ENCODE measurements at regions not wholly inside any gene's neighbourhood (a gene's known extent, or its start where the extent isn't known, plus 50 kb on each side); places are given as distances from the start of the nearest gene placed in this dataset.

GRCh38 chr14:101078892-101079221, 175.3 kb upstream of the RTL1 start:
- no peak overlapping the region for H3K27ac ChIP-seq
- TF ChIP-seq, protein P1, sequence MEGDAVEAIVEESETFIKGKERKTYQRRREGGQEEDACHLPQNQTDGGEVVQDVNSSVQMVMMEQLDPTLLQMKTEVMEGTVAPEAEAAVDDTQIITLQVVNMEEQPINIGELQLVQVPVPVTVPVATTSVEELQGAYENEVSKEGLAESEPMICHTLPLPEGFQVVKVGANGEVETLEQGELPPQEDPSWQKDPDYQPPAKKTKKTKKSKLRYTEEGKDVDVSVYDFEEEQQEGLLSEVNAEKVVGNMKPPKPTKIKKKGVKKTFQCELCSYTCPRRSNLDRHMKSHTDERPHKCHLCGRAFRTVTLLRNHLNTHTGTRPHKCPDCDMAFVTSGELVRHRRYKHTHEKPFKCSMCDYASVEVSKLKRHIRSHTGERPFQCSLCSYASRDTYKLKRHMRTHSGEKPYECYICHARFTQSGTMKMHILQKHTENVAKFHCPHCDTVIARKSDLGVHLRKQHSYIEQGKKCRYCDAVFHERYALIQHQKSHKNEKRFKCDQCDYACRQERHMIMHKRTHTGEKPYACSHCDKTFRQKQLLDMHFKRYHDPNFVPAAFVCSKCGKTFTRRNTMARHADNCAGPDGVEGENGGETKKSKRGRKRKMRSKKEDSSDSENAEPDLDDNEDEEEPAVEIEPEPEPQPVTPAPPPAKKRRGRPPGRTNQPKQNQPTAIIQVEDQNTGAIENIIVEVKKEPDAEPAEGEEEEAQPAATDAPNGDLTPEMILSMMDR (conservative IDR thresholded peaks at IDR 0.05), result no peak
- TF ChIP-seq ZFX (IDR thresholded peaks at IDR 0.05), result no peak

DNA sequence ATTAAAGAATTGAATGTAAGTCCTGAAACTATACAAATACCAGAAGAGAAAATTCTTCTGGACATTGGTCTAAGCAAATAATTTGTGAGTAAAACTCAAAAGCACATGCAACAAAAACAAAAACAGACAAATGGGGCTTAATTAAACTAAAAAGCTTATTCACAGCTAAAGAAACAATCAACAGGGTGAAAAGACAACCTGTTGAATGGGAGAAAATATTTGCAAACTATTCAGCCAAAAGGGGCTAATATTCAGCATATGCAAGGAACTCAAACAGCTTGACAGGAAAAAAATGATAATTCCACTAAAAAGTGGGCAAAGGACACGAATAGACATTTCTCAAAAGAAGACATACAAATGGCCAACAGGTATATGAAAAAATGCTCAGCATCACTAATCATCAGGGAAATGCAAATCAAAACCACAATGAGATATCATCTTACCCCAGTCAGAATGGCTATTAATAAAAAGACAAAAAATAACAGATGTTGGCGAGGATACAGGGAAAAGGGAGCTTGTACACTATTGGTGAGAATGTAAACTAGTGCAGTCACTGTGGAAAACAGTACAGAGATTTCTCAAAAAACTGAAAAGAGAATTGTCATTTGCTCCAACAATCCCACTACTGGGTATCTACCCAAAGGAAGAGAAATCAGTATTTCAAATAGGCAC, 177.5 kb upstream of the RTL1 start:
- H3K27ac ChIP-seq, result no peak overlapping the region
- TF ChIP-seq, protein P1 (conservative IDR thresholded peaks at IDR 0.05), result no peak
- TF ChIP-seq ZFX (IDR thresholded peaks at IDR 0.05), result no peak

GRCh38 chr14:101082036-101082435, 178.5 kb upstream of the RTL1 start:
- no peak overlapping the region for H3K27ac ChIP-seq
- TF ChIP-seq, protein P1 (conservative IDR thresholded peaks at IDR 0.05), result no peak
- no peak for TF ChIP-seq ZFX (IDR thresholded peaks at IDR 0.05)

DNA sequence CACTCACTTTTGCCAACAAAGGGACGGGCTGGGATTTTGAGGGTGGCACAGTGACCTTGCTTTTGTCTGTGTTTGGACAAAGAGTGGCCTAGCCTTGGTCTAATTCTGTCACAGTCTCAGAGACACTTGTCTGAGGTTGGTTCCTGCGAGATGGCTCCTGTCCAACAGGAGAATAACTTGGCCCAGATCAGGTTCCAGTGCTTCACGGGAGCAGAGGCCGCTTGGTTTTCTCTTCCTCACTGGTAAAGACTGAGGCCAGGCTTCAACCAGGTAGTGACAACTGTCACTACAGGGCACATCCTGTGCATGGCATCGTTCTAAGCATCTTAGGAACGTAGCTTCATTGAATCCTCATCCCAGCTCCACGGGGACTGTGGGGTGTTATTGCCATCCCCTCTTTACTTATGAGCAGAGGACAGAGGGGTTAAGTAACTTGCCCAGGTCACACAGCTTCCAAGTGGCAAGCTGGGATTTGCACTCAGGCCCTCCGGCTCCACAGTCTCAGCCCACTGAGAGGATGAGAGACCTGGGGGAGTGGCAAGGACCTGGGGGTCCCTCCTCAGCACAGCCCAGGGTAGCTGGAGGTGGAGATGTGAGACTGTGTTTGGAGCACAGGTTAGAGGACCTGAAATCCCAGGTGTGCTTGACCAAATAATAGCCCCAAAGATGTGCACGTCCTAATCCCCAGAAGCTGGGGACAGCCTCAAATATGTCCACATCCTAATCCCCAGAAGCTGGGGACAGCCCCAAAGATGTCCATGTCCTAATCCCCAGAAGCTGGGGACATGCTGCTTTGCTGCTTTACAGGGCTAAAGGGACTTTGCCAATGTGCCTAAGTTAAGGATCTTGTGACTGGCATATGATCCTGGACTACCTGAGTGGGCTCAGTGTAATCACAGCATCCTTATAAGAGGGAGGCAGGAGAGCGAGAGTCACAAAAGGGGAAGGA, 179.2 kb upstream of the RTL1 start:
- no peak for TF ChIP-seq ZFX (IDR thresholded peaks at IDR 0.05)
- TF ChIP-seq, protein P1 (conservative IDR thresholded peaks at IDR 0.05), result no peak
- no peak overlapping the region for H3K27ac ChIP-seq

DNA sequence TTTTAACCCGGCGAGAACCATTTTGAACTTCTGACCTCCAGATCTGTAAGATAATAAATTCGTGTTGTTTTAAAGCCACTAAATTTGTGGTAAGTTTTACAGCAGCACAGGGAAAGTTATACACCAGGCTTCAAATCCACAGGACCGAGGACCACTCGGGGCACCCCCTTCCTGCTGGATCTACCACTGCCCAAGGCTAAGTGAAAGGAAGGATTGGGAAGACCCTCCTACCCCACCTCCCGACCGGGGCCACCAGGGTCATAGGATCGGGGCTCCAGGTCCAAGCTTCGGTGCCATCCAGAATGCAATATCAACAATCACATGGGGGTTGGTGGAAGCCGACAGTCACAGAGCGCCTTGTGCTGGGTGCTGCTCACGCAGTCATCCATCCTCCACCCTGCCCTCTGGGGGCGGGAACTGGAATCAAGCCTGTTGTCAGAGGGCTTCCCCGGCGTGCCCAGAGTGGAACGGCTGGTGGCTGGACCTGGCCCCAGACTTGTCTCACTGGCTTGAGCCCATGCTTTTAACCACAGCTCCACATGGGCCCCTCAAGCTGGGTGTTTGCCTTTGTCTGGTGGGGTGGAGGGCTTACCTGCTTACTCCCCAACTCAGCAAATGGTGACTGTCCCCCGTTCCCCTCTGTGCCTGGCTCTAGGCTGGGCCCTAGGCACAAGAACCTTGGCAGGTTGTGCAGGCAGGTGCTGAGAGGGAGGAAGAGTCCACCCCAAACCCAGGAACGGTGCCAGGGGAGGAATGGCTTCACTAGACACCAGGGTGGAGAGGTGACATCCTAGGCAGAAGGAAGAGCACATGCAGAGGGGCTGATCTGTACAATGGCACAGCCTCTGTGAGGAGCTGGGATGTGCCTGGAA, 180.3 kb upstream of the RTL1 start:
- no peak overlapping the region for H3K27ac ChIP-seq
- no peak for TF ChIP-seq ZFX (IDR thresholded peaks at IDR 0.05)
- TF ChIP-seq, protein P1 (conservative IDR thresholded peaks at IDR 0.05), result no peak; the same call in 1 of the 2 replicates

- H3K27ac ChIP-seq, result no peak overlapping the region
- no peak for TF ChIP-seq ZFX (IDR thresholded peaks at IDR 0.05)
- TF ChIP-seq, protein P1 (conservative IDR thresholded peaks at IDR 0.05), result no peak
Observed at GRCh38 chr14:101084436-101084826, 180.9 kb upstream of the RTL1 start.
